CD4-positive, alpha-beta T cell treated with Interleukin-4 for 1 hour (primary cell): ENCODE measurements at regions not wholly inside any gene's neighbourhood (a gene's known extent, or its start where the extent isn't known, plus 50 kb on each side); places are given as distances from the start of the nearest gene placed in this dataset.
"Not testable (repeated sequence)": the region's sequence is repeated elsewhere in the genome, so short reads cannot be mapped to it uniquely, and the experiment has no call there.

ENCODE experiments used
- DNase-seq, 2 donors: peaks; one replicate each; pipeline ENCODE4 v3.0.0-alpha.2; 2020 to 2022

DNA sequence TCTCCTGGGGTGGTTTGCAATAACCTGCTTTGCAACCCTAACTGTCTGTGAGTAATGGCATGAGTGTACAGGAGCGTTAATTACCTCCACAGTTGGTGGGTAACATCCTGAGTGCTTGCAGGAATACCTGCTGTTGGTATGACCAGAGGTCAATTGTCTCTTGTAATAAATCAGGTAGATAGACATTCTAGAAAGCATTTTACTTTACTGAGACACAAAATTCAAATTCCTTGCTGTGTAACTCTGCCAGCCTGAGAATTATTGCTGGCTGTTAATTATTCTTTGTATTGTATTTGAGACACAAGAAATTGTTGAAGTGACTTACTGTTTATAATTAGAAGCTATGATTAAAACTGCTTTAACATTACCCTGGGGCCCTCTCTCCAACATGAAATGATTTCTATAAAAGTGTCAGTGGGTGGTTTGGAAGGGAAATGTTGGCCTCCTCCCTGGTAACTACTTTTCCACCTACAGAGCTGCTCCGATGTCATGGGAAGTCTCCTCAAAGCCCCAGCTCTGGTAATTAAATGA is 150.8 kb upstream of the ADCY2 start:
- no peak for DNase-seq

DNA sequence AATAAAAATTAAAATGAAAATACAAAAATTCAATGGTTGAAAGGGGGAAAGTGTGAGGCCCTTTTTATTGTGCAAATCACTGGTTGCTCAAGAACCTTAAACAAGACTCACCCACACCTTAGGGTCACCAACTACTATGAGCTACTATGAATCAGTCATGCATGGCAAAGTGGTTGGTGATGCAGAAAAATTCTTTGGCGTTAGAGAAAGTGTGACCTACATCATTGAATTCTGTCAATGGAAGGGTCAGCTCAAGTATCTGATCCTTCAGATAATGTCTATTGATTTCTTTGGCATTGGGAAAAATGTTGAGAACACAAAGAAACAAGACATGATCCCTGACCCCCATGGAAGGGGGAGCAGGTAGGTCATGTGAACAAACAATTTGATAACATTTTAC is 149.7 kb upstream of the ADCY2 start:
- DNase-seq = no peak

DNA sequence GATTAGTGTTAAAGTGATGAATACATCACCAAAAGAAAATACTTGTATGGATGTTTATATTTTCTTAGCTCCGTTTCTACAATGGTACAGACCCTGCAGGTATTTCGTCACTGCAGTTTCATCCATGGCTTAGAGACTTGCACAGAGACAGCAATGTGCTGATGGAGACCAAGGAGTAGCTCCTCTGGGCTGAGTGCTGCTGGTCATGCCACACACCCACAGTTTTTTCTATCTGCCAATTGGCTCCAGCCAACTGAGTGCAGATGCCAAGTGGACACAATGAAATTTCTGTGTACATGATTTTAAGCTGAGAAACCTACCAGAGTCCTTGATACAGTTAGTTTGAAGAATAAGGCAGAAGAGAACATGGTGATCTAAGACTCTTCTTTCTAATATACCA is 145.9 kb upstream of the ADCY2 start:
- DNase-seq = no peak

DNA sequence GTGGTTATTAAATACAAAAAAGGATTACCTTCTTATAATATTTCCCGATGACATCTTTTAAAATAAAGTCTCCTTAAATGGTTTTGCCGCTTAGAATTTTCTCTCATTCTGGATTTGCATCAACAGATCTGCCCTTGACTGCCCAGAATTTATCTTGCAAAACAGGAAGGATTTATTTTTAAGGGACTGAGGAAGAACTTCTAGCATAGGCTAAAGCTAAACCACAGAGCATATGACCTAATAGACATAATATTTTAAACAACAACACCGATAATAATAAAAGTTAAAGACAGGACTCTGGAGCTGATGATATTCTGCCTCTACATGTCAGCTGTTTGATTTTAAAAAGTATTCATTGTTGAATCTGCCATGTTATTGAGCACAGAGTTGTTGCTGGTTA is 145.3 kb upstream of the ADCY2 start:
- DNase-seq = no peak

DNA sequence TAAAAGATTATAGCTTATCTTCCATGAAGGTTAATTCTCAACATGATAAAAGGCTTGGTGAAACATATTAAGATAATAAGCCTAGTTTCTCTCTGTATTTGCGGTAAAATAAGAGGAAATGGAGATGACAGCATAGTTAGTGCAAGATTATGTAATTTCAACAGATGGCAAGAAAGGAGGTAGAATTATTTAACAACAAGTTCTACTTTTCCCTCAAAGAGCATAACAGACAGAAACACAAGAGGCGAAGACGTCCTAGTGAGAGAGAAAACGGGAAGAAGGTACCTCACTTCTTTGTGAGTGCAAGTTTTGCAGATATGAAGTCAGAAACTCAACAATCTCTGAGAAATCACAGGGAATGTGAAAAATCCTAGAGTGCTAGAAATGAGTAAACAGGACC is 144.8 kb upstream of the ADCY2 start:
- no peak for DNase-seq

DNA sequence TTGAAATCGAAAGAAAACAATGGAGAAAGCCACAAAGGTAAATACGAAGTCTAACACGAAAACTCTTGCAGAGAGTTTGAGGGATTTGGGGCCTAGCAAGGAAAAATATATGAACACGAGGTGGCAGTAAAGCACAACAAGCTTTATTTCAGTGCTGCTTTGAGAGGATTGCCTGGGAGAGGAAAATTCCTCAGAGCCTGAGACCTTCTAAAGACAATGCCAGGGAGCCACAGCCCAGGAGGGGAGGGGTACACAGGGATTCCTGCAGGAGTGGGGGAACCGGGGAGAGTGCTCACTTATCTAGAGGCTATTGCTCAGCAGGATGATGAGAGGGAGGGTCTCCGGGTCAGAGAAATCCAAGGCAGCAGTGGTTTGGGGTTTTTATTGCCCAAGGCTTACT is 134.9 kb upstream of the ADCY2 start:
- DNase-seq = peak in 1 of 2 donors; percentile 2

DNA sequence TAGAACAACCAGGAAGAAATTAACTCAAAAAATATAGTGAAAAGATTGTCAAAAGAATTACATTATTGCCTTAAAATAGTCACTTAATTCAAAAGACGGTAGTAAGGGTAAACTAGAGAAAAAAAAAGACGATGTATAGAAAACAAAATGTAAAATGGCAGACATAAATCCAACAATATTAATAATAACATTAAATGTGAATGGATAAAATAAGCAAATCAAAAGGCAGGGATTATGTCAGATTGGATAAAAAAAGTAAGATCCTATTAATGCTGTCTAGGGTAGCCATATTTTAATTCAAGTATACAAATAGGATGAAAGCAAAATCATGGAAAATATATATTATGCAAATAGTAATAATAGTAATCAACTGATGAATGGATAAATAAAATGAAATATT is 134.0 kb upstream of the ADCY2 start:
- DNase-seq = no peak

DNA sequence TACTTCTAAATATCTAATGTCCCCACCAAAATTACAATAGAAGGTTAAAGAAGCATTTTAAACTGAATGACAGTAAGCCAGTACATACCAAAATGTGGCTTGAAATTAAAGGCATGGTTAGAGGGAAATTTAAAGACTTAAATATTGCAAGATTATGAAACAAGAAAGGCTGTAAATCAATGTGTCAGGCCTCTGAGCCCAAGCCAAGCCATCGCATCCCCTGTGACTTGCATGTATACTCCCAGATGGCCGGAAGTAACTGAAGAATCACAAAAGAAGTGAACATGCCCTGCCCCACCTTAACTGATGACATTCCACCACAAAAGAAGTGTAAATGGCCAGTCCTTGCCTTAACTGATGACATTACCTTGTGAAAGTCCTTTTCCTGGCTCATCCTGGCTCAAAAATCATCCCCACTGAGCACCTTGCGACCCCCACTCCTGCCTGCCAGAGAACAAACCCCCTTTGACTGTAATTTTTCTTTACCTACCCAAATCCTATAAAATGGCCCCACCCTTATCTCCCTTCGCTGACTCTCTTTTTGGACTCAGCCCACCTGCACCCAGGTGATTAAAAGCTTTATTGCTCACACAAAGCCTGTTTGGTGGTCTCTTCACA is 132.4 kb upstream of the ADCY2 start:
- not testable (repeated sequence) for DNase-seq

DNA sequence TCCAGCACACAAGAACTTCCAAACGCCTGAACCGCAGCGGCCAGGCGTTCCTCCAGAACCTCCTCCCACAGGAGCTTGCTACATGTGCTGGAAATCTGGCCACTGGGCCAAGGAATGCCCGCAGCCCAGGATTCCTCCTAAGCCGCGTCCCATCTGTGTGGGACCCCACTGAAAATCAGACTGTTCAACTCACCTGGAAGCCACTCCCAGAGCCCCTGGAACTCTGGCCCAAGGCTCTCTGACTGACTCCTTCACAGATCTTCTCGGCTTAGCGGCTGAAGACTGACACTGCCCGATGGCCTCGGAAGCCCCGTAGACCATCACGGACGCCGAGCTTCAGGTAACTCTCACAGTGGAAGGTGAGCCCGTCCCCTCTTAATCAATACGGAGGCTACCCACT is 130.2 kb upstream of the ADCY2 start:
- DNase-seq = not testable (repeated sequence)

DNA sequence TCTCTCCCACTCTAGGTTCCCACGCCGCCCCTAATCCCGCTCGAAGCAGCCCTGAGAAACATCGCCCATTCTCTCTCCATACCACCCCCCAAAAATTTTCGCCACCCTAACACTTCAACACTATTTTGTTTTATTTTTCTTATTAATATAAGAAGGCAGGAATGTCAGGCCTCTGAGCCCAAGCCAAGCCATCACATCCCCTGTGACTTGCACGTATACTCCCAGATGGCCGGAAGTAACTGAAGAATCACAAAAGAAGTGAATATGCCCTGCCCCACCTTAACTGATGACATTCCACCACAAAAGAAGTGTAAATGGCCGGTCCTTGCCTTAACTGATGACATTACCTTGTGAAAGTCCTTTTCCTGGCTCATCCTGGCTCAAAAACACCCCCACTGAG is 127.2 kb upstream of the ADCY2 start:
- not testable (repeated sequence) for DNase-seq

DNA sequence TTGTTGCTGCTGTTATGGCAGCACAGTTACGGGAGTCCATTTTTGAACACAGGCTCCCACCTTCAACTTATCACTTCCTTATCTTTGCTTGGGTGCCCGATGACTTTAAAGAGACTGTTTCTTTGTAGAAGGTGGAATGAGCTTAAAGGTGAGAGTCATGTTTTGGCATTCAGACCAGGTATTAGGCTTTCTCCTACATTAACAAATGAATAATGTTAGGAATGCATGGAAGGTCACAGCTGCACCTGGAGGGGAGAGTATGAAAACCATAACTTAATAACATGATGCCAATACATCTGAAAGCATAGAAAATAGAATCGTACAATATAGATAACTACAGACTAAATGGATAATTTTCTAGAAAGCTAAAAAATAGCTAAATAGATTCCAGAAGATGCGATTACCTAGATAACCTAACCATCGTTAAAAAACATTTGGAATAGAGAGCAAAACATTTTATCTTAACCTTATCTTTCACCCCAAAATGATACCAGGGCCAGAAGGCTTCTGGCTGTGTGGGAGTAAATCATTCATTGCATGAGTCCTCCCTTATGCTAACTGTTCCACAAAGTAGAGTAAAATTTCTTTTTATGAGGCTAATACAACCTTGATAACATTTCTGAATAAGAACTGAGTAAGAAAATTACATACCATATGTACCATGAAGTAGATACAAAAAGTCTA is 126.2 kb upstream of the ADCY2 start:
- DNase-seq = no peak

DNA sequence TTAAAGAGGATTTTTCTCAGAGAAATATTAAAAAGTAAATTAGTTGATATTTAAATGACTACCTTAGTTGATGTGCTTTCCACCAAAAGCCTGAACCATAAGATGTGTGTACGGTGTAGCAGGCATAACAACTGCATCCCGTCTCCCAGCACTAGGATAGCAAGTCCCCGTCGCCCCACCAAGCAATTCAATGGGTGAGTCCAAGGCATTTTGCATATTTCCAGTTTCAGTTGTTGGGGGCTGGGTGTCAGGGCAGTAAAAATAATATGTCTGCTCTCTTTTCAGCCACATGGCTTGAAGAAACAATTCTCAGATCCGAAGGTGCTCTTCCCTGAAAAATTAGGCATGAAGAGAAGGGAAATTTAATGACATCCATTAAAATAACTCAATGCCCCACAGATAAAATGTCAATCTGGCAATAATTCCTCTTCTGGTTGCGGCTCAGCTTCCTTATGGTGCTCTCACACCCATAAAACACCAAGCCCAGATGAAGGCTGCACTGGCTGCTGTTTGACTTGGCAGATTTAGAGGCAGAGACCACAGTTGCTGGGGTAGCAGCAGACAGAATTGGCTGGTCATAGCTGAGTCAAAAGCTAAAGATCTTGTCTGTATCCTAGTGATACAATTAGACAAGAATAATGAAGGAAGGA is 124.4 kb upstream of the ADCY2 start:
- DNase-seq = no peak

DNA sequence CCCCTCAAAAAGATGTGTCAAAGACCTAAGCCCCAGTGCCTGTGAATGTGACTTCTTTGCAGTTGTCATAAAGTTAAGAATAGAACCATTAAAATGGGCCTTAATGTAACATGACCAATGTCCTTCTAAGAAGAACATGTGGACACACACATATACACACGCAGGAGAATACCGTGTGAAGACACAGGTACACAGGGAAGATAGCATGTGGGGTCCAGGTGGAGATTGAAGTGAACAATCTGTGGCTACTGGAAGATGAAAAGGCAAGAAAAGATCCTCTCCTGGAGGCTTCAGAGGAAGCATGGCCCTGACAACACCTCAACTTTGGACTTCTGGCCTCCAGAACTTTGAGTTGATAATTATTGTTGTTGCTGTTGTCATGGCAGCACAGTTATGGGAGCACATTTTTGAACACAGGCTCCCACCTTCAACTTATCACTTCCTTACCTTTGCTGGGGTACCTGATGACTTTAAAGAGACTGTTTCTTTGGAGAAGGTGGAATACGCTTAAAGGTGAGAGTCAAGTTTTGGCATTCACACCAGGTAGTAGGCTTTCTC is 123.5 kb upstream of the ADCY2 start:
- no peak for DNase-seq

DNA sequence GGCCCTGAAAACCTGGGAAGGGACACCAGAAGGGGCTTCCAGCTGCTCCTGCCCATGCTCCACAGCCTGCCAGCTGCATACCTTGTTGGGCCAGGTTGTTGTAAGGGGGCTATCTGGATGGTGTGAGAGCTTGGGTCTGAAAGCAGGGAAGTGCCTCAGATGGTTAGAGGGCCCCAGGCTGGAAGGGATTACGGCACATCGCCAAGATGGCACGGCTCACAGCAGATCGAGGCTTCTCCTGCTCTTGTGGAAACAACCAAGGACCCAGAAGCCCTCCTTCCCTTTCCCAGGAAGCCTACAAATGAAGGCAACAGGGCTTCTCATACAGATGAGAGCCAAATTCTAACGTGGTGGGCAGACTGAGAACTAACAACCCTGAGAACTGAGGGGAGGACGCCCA is 121.7 kb upstream of the ADCY2 start:
- DNase-seq = no peak

DNA sequence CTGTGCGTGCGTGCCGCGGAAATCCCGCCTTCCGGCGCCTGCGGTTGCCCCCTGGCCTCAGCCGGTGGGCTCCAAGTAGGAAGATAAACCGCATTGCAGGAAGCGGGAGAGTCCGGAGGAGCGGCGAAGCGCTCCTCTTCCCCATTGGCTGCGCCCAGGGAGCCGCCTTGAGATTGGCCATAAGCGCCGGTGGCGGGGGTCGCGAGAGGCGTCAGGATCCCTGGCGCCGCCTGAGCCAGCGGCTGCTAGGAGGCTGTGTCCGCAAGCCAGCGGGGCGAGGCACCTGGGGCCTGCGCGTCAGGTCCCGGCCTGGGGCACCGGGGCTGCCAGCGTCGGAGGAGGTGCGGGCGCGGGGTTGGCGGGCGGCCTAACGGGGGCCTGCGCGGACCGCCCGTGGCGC is 106.3 kb upstream of the ADCY2 start:
- not testable (repeated sequence) for DNase-seq

DNA sequence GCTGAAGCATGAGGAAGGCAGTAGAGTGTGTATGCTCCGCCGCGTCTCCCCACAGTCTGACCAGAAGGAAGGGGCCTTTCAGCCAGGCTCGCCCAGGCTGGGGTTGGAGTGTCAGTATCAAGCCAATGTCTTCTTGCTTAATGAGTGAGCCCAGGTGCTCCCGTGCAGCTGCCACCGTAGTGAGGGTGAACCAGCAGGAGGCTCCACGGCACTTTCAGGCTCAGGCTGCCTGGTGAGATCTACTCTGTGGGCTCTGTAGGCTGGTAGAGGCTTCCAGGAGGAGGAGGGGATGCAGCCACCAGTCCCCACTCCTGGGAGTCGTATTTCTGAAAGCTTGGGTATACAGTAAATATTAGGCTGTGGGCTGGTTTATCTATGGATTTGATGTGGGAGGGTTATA is 98.1 kb upstream of the ADCY2 start:
- not testable (repeated sequence) for DNase-seq

DNA sequence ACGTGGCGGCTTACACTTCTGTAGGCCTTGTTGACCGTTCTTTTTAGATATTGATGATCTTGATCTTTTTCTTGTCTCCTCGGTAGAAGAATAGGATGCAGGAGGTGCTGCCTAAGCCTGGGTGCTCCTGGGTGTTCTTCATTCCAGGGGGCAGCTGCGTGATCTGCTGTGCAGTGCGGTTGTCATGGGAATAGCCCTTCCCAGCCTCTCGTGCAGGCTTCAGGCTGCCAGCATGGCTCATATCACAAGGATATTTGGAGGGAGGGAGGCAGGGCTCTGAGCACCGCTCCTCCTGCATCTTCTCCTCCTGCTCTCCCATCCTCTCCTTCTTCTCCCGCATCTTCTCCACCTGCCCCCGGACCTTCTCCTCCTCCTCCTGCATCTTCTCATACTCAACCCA is 96.2 kb upstream of the ADCY2 start:
- not testable (repeated sequence) for DNase-seq

DNA sequence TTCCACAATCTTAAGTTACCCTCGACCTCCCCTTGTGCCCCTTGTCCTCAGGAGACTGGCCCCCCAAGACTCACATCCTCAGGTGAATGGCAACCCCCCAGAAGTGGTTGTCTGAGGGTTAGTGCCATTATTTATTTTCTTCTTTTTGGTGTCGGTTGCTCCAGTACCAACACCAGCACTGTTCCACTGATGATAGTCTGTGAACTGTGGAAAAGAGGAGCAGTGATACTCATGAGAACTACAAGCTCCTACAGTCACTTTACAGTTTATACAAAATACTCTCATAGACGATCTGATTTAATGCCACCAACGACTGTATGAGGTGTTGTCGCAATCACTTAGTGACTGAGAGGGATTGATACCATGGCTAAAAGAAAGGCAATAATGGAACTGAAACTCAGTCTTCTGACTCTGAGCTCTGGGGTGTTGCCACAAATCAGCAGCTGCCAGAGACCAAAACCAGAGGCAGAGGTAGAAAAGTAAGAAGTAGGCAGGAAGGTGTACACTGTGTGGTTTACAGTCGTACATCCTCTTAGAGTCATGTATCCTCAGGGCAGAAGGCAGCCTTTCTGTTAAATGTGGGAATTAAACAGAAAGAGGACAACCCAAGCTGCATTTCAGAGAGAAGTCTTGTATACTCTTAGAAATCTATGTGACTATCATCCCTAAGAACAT is 90.8 kb upstream of the ADCY2 start:
- DNase-seq = not testable (repeated sequence)

DNA sequence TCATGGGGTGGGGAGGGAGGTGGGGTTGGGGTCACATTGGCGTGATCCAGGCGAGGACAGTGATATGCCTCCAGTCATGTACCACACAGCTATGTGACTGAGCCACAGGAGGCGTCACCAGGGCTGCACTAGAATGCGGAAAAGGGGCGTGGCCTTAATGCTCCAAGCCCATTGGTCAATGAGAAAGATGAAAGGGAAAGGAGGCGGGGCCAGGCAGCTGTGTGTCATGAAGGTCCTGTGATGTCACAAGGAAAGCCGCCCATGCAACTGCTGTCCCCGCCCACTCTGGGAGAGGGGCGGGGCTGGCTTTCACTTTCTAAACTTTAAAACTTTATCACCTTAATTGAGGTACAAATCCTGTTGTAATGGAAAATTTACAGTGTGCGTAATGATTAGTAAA is 89.4 kb upstream of the ADCY2 start:
- peak in 1 of 2 donors; percentile 17 for DNase-seq

DNA sequence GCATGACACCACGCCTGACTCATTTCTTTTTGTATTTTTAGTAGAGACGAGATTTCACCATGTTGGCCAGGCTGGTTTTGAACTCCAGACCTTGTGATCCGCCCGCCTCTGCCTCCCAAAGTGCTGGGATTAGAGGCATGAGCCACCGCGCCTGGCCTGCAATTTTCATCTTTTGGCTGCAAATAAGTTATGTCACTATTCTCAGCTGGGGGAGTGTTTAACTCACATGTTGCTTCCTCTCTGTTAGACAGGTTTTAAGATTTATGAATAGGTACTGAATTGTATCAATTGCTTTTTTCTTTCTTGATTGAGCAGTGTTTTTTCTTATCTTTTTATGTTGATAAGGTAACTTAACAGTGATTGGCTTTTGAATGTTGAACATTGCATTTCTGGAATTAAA is 88.2 kb upstream of the ADCY2 start:
- not testable (repeated sequence) for DNase-seq

DNA sequence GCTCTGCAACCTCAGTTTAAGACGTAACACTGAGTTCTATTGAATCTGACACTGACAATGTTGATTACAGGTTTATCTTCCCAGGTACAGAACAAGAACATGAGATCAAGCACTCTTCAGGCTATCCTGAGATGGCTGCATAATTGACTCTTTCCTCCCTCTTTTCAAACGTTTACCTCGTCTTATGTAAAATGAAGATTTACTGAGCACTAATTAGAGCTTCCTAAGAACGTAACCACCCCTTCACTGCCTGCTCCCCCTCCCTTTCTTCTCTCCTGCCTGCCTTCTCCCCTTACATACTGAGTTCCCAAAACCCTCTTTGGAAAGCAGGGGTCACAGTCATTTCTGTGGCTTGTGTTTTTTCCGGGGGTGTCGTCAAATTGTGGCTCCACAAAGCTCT is 86.2 kb upstream of the ADCY2 start:
- not testable (repeated sequence) for DNase-seq

DNA sequence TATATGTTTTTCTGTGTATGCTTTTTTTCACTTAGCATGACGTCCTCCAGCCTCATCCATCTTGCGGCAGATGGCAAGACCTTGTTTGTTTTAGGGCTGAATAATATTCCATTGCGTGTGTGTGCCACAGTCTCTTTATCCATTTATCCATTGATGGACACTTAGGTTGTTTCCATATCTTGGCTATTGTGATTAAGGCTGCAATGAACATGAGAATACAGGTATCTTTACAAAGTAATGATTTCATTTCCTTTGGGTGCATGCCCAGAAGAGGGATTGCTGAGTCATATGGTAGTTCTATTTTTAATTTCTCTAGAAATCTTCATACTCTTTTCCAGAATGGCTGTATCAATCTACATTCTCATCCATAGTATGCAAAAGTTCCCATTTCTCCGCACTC is 85.3 kb upstream of the ADCY2 start:
- DNase-seq = not testable (repeated sequence)

DNA sequence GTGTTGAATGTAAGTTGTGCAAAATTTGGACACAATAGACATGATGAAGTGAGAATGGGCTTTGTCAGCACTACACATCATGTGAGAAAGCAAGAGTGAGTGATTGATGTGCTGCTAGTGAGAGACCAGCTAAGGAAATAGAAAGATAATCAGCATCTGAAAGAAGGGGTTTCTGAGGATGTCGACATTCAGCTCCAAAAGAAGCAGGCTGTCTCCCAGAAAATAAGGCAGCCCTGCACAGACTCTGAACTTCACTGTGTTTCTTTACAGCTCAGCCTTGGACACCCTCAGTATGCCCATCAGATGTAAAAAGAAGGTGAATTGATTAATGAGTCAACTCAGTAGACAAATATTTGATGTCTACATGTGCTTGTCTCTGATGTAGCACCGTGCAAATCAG is 80.8 kb upstream of the ADCY2 start:
- no peak for DNase-seq
